K562 (cell line): ENCODE measurements at regions not wholly inside any gene's neighbourhood (a gene's known extent, or its start where the extent isn't known, plus 50 kb on each side); places are given as distances from the start of the nearest gene placed in this dataset.

ENCODE experiments used
- ATAC-seq: fragments of 200-7000 bp; cut with Tn5 transposase; 3 replicates; pipeline ENCODE4 v1.9.1; 2020; ENCODE audit warnings: moderate library complexity
- BruUV-seq: library from RNA; stranded (reverse); fragments of 400-500 nt; replicated peaks from 2 replicates; lab custom pipeline; 2021; lab: Mats Ljungman, UMichigan
- CTCF ChIA-PET: fragments of 300-600 bp; formaldehyde crosslinking; extraction: SDS; loops from one replicate; lab custom pipeline; 2021; ENCODE audit warnings: low intra/inter-chr PET ratio; lab: Yijun Ruan, JAX
- POLR2A ChIA-PET: fragments of 300-600, 350-650 bp; sonication (Branson Sonifier 250); formaldehyde crosslinking; extraction: SDS; loops from one replicate; lab custom pipeline; 2021; ENCODE audit warnings: antibody characterized with exemption, inconsistent platforms; lab: Yijun Ruan, JAX
- DNase-seq, 4 experiments: peaks; one replicate each; pipeline versions ENCODE4 v3.0.0 to v3.0.0-alpha.2; 2011 to 2018; ENCODE audit warnings: low spot score in 3 of 4, mixed read lengths in 3 of 4; ENCODE audit errors: extremely low read depth in 1 of 4
- FAIRE-seq: peaks from 2 replicates; lab custom pipeline; 2011; peaks lifted over from hg19 to GRCh38; lab: Jason Lieb, UNC
- H2AFZ ChIP-seq: 2 replicates; pipeline ENCODE4 v1.6.0; 2011; ENCODE audit warnings: low read depth, low read length, control low read depth, inconsistent platforms
- H3K27ac ChIP-seq: fragments of 200-600 bp; 3 replicates; pipeline ENCODE4 v1.8.0; 2011; ENCODE audit warnings: low read depth, mild to moderate bottlenecking, control low read depth, inconsistent platforms, low read length, moderate library complexity, mixed read lengths; ENCODE audit errors: extremely low read depth
- H3K27me3 ChIP-seq, 2 experiments: fragments of 300-600 bp in 1 of 2; 2 replicates in 1 of 2; 3 replicates in 1 of 2; pipeline versions ENCODE4 v1.6.0 to v1.8.0; 2011; ENCODE audit warnings: inconsistent platforms in 2 of 2, low read length in 2 of 2, mild to moderate bottlenecking in 1 of 2, mixed read lengths in 1 of 2, moderate library complexity in 1 of 2; ENCODE audit not compliant: control insufficient read depth in 2 of 2, insufficient read depth in 2 of 2
- H3K36me3 ChIP-seq: fragments of 300-600 bp; 3 replicates; pipeline ENCODE4 v1.8.0; 2011; ENCODE audit warnings: mild to moderate bottlenecking, low read length, inconsistent platforms; ENCODE audit not compliant: control insufficient read depth, insufficient read depth
- H3K4me1 ChIP-seq, 2 experiments: fragments of 200-600 bp in 1 of 2; replicated peaks in 1 of 2; 2 replicates in 1 of 2; 3 replicates in 1 of 2; pipeline versions ENCODE4 v1.5.1 to v1.8.0; 2011; ENCODE audit warnings: inconsistent platforms in 2 of 2, low read length in 2 of 2, mild to moderate bottlenecking in 1 of 2, mixed read lengths in 1 of 2, moderate library complexity in 1 of 2; ENCODE audit not compliant: control insufficient read depth in 2 of 2, insufficient read depth in 2 of 2
- H3K4me2 ChIP-seq: 2 replicates; pipeline ENCODE4 v1.6.1; 2011; ENCODE audit warnings: low read length, control low read depth, inconsistent platforms, mixed read lengths; ENCODE audit not compliant: insufficient read depth
- H3K4me3 ChIP-seq: fragments of 200-600 bp; sonication (generic), shearing (Covaris generic); 2 replicates; pipeline ENCODE4 v1.5.1; 2016; ENCODE audit warnings: control low read depth, inconsistent platforms
- H3K79me2 ChIP-seq: fragments of 200-600 bp; 3 replicates; pipeline ENCODE4 v1.8.0; 2011; ENCODE audit warnings: low read length, inconsistent platforms; ENCODE audit not compliant: control insufficient read depth, insufficient read depth
- H3K9ac ChIP-seq, 2 experiments: 2 replicates each; pipeline versions ENCODE4 v1.6.0 to v1.6.1; 2011; ENCODE audit warnings: low read depth in 2 of 2, low read length in 2 of 2, control low read depth in 1 of 2, inconsistent platforms in 1 of 2, mild to moderate bottlenecking in 1 of 2, mixed read lengths in 1 of 2; ENCODE audit not compliant: insufficient read depth in 1 of 2
- H3K9me1 ChIP-seq: one replicate; pipeline ENCODE4 v1.6.0; 2011; ENCODE audit warnings: inconsistent platforms, mild to moderate bottlenecking, low read length, moderate library complexity; ENCODE audit not compliant: control insufficient read depth, insufficient read depth
- H3K9me3 ChIP-seq: replicated peaks from 2 replicates; pipeline ENCODE4 v1.5.1; 2011; ENCODE audit warnings: low read depth, low read length, inconsistent platforms; ENCODE audit not compliant: control insufficient read depth, insufficient read depth
- H4K20me1 ChIP-seq: replicated peaks from 2 replicates; pipeline ENCODE4 v1.6.1; 2011; ENCODE audit warnings: low read length, inconsistent platforms, mixed read lengths; ENCODE audit not compliant: control insufficient read depth, insufficient read depth
- CCNT2 ChIP-seq: IDR thresholded peaks from 2 replicates; pipeline ENCODE4 v1.6.1; 2011; ENCODE audit warnings: borderline replicate concordance, low read depth, mild to moderate bottlenecking, moderate library complexity, mixed read lengths, low read length; ENCODE audit not compliant: insufficient read length; ENCODE audit errors: extremely low read depth
- CREM ChIP-seq: IDR thresholded peaks from 2 replicates; pipeline ENCODE4 v1.6.1; 2014; ENCODE audit warnings: antibody characterized with exemption, low read depth
- DACH1 ChIP-seq: fragments of 450-650 bp; IDR thresholded peaks from 2 replicates; pipeline ENCODE4 v1.6.1; 2018; ENCODE audit not compliant: partially characterized antibody
- FOXJ3 ChIP-seq: sonication (generic); formaldehyde crosslinking; IDR thresholded peaks from 2 replicates; pipeline ENCODE4 v1.4.0; 2020; ENCODE audit warnings: mild to moderate bottlenecking, missing genetic modification reagents
- HMBOX1 ChIP-seq: sonication (generic); IDR thresholded peaks from 2 replicates; pipeline ENCODE4 v1.6.1; 2016
- MBD2 ChIP-seq: sonication (generic); IDR thresholded peaks from 2 replicates; pipeline ENCODE4 v1.6.1; 2016; ENCODE audit warnings: low read depth, borderline replicate concordance
- NRF1 ChIP-seq, 2 experiments: fragments of 450-650 bp; IDR thresholded peaks in 1 of 2; conservative IDR thresholded peaks in 1 of 2; 2 replicates each; pipeline ENCODE4 v1.6.1; 2014; ENCODE audit warnings: mild to moderate bottlenecking in 2 of 2
- TAF1 ChIP-seq: IDR thresholded peaks from 2 replicates; pipeline ENCODE4 v1.6.1; 2011; ENCODE audit warnings: mild to moderate bottlenecking, low read length, moderate library complexity; ENCODE audit not compliant: insufficient read depth, control insufficient read depth, severe bottlenecking; ENCODE audit errors: extremely low read depth
- ZNF124 ChIP-seq: sonication (generic); formaldehyde crosslinking; IDR thresholded peaks from 2 replicates; pipeline ENCODE4 v1.8.1; 2022; ENCODE audit warnings: missing genetic modification reagents
- ZNF668 ChIP-seq: fragments of 250-450 bp; sonication (Bioruptor Pico); IDR thresholded peaks from 2 replicates; pipeline ENCODE4 v1.8.0; 2022; ENCODE audit warnings: mild to moderate bottlenecking, inconsistent platforms
- ZNF707 ChIP-seq: fragments of 250-450 bp; sonication (Bioruptor Pico); conservative IDR thresholded peaks from 2 replicates; pipeline ENCODE4 v1.8.0; 2022; ENCODE audit warnings: inconsistent platforms, mild to moderate bottlenecking, moderate library complexity
- ZNF780A ChIP-seq: fragments of 250-450 bp; sonication (Bioruptor Pico); IDR thresholded peaks from 2 replicates; pipeline ENCODE4 v1.5.0; 2021; ENCODE audit warnings: mild to moderate bottlenecking
- WGBS: fragments of 100-300 bp; shearing (Covaris generic); methylation state at CpG from one replicate; pipeline ENCODE4 v1.1.6; 2016; ENCODE audit warnings: low coverage, mixed read lengths; ENCODE audit not compliant: insufficient coverage; ENCODE audit errors: missing lambda C conversion rate; 5-methylcytosine and 5-hydroxymethylcytosine counted together
- in situ Hi-C: fragments of 300-500 bp; cut with MboI; formaldehyde crosslinking; loops from 4 replicates; pipeline ENCODE4 v1.15.0; 2018; ENCODE audit warnings: inconsistent platforms, mixed read lengths
- intact Hi-C: fragments of 100-400 bp; cut with micrococcal nuclease; formaldehyde crosslinking; loops from 2 replicates; pipeline ENCODE4 v1.14.2; 2022
- TF ChIP-seq, protein P1 (sequence below), 2 experiments: fragments of 450-650 bp in 1 of 2; IDR thresholded peaks; 2 replicates each; pipeline ENCODE4 v1.6.1; 2011 to 2017; ENCODE audit warnings: low read depth in 2 of 2, antibody characterized with exemption in 1 of 2, borderline replicate concordance in 1 of 2, low read length in 1 of 2, mild to moderate bottlenecking in 1 of 2, mixed read lengths in 1 of 2; ENCODE audit not compliant: control insufficient read depth in 1 of 2
- TF ChIP-seq, protein P2 (sequence below): fragments of 250-450 bp; sonication (Bioruptor Pico); IDR thresholded peaks from 2 replicates; pipeline ENCODE4 v1.4.0; 2020; ENCODE audit warnings: mild to moderate bottlenecking, moderate library complexity

- TF ChIP-seq, protein P1, sequence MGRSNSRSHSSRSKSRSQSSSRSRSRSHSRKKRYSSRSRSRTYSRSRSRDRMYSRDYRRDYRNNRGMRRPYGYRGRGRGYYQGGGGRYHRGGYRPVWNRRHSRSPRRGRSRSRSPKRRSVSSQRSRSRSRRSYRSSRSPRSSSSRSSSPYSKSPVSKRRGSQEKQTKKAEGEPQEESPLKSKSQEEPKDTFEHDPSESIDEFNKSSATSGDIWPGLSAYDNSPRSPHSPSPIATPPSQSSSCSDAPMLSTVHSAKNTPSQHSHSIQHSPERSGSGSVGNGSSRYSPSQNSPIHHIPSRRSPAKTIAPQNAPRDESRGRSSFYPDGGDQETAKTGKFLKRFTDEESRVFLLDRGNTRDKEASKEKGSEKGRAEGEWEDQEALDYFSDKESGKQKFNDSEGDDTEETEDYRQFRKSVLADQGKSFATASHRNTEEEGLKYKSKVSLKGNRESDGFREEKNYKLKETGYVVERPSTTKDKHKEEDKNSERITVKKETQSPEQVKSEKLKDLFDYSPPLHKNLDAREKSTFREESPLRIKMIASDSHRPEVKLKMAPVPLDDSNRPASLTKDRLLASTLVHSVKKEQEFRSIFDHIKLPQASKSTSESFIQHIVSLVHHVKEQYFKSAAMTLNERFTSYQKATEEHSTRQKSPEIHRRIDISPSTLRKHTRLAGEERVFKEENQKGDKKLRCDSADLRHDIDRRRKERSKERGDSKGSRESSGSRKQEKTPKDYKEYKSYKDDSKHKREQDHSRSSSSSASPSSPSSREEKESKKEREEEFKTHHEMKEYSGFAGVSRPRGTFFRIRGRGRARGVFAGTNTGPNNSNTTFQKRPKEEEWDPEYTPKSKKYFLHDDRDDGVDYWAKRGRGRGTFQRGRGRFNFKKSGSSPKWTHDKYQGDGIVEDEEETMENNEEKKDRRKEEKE (IDR thresholded peaks at IDR 0.05; ENCODE audit: borderline replicate concordance in 1 of 2, control insufficient read depth in 1 of 2, low read depth in 2 of 2, low read length in 1 of 2) = no peak
- TF ChIP-seq TAF1 = no peak
Measured at GRCh38 chr20:60100780-60101179, 142.6 kb downstream of the CDH26 start (continued).

DNA sequence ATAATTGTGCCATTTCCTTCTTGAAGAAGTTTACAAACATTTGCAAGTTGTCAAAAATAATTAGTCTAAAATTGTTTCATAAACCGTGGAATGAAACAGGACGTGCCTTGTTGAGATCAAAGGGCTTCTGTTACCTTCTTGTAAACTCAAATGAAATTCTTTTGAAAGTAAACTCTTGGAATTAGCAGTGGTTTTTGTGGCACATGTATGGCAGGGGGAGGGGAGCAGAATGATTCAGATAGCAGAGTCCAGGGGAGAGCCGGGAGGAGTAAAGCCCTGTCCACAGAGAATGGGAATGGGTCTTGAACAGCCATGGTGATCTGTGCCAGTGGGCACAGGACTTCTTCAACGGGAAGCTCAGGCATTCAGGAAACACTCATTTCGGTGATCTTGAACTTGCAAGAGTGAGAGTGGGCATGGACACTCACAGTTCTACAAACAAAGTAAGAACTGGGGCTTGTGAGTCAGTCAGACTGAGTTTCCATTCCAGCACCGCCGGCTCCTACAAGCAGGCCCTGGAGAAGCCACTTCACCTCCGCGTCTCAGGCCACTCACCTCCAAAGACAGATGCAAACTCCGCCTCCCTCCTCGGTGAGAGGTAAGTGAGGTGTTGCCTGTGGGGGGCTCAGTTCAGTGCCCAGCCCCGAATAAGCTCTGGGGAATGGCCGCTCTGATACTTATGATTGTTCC, 143.1 kb downstream of the CDH26 start:
- H3K9me1 ChIP-seq = no peaks in the 10 kb centered on the region
- ATAC-seq (no peak), DNase-seq (no peak), FAIRE-seq (no peak)
- TF ChIP-seq ZNF124 (CRISPR knock-in tag) = no peak
- no peak for TF ChIP-seq CCNT2
- no peak for TF ChIP-seq MBD2
- TF ChIP-seq ZNF707 (CRISPR knock-in tag) = no peak
- no peak for TF ChIP-seq NRF1 (conservative IDR thresholded peaks at IDR 0.05 in 1 of 2, IDR thresholded peaks at IDR 0.05 in 1 of 2)
- no peak for TF ChIP-seq HMBOX1
- no peak for TF ChIP-seq ZNF780A (CRISPR knock-in tag)
- no peak for TF ChIP-seq DACH1
- no peak for TF ChIP-seq CREM
- TF ChIP-seq ZNF668 (CRISPR knock-in tag) = no peak
- TF ChIP-seq, protein P2, sequence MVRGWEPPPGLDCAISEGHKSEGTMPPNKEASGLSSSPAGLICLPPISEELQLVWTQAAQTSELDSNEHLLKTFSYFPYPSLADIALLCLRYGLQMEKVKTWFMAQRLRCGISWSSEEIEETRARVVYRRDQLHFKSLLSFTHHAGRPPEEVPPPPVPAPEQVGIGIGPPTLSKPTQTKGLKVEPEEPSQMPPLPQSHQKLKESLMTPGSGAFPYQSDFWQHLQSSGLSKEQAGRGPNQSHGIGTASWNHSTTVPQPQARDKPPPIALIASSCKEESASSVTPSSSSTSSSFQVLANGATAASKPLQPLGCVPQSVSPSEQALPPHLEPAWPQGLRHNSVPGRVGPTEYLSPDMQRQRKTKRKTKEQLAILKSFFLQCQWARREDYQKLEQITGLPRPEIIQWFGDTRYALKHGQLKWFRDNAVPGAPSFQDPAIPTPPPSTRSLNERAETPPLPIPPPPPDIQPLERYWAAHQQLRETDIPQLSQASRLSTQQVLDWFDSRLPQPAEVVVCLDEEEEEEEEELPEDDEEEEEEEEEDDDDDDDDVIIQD = no peak
- TF ChIP-seq FOXJ3 (CRISPR knock-in tag) = no peak
- no peaks in the 10 kb centered on the region for H3K9me3 ChIP-seq
- H3K4me1 ChIP-seq = no peaks in the 10 kb centered on the region
- H3K4me2 ChIP-seq = no peak overlapping the region
- no TSS peak for BruUV-seq
- ChIA-PET POLR2A (no interaction called here), CTCF (no interaction called here)
- no peaks in the 10 kb centered on the region for H4K20me1 ChIP-seq
- WGBS = 1% methylated on average over 13 of the region's 13 CpGs
- H3K27ac ChIP-seq = no peak overlapping the region
- H3K79me2 ChIP-seq = no peaks in the 10 kb centered on the region
- no peak overlapping the region for H2AFZ ChIP-seq
- H3K9ac ChIP-seq = no peak overlapping the region
- no peaks in the 10 kb centered on the region for H3K36me3 ChIP-seq
- H3K27me3 ChIP-seq = peaks cover 0 to 19% of the 10 kb centered on the region in 2 experiments; a peak in 2 of 5 replicates
- no peak overlapping the region for H3K4me3 ChIP-seq
- intact Hi-C loops = no loop called here
- in situ Hi-C loops = no loop called here
